ENCODE measurements at regions not wholly inside any gene's neighbourhood (a gene's known extent, or its start where the extent isn't known, plus 50 kb on each side); places are given as distances from the start of the nearest gene placed in this dataset.

- no peak for DNase-seq (ENCODE audit: low read depth)
- in situ Hi-C loops (cut with HindIII; ENCODE audit: low sequenced_read_pairs), result no loop called here
- no peak for TF ChIP-seq CTCF (IDR thresholded peaks at IDR 0.05; ENCODE audit: low read depth, low read length, missing control alignments)
- H3K4me3 ChIP-seq (ENCODE audit: low read depth, low read length), result no peak overlapping the region
Measured at GRCh38 chr9:20291201-20291600, 331.1 kb downstream of the MLLT3 start.

- DNase-seq (ENCODE audit: low read depth), result no peak
- no peak overlapping the region for H3K4me3 ChIP-seq (ENCODE audit: low read depth, low read length)
- in situ Hi-C loops (cut with HindIII; ENCODE audit: low sequenced_read_pairs), result no loop called here
- no peak for TF ChIP-seq CTCF (IDR thresholded peaks at IDR 0.05; ENCODE audit: low read depth, low read length, missing control alignments)
Measured at GRCh38 chr9:20290257-20290656, 332.0 kb downstream of the MLLT3 start.

- TF ChIP-seq CTCF (IDR thresholded peaks at IDR 0.05; ENCODE audit: low read depth, low read length, missing control alignments), result no peak
- DNase-seq (ENCODE audit: low read depth), result no peak
- in situ Hi-C loops (cut with HindIII; ENCODE audit: low sequenced_read_pairs), result no loop called here
- no peak overlapping the region for H3K4me3 ChIP-seq (ENCODE audit: low read depth, low read length)
Measured at GRCh38 chr9:20289423-20290010, 332.8 kb downstream of the MLLT3 start.

GRCh38 chr9:20286969-20287368, 335.3 kb downstream of the MLLT3 start:
- in situ Hi-C loops (cut with HindIII; ENCODE audit: low sequenced_read_pairs), result no loop called here
- no peak for TF ChIP-seq CTCF (IDR thresholded peaks at IDR 0.05; ENCODE audit: low read depth, low read length, missing control alignments)
- DNase-seq (ENCODE audit: low read depth), result no peak
- no peak overlapping the region for H3K4me3 ChIP-seq (ENCODE audit: low read depth, low read length)

GRCh38 chr9:20286154-20286700, 336.1 kb downstream of the MLLT3 start:
- DNase-seq (ENCODE audit: low read depth), result no peak
- no peak for TF ChIP-seq CTCF (IDR thresholded peaks at IDR 0.05; ENCODE audit: low read depth, low read length, missing control alignments)
- in situ Hi-C loops (cut with HindIII; ENCODE audit: low sequenced_read_pairs), result no loop called here
- H3K4me3 ChIP-seq (ENCODE audit: low read depth, low read length), result no peak overlapping the region

- in situ Hi-C loops (cut with HindIII; ENCODE audit: low sequenced_read_pairs), result no loop called here
- no peak for DNase-seq (ENCODE audit: low read depth)
- H3K4me3 ChIP-seq (ENCODE audit: low read depth, low read length), result no peak overlapping the region
- no peak for TF ChIP-seq CTCF (IDR thresholded peaks at IDR 0.05; ENCODE audit: low read depth, low read length, missing control alignments)
Measured at GRCh38 chr9:20284601-20285289, 337.6 kb downstream of the MLLT3 start.

Measured in astrocyte of the cerebellum (primary cell).